ENCODE measurements at regions not wholly inside any gene's neighbourhood (a gene's known extent, or its start where the extent isn't known, plus 50 kb on each side); places are given as distances from the start of the nearest gene placed in this dataset.

GRCh38 chr4:187227907-187228704 lies 504.4 kb upstream of the FAT1 start:
- DNase-seq, result no peak
- no peaks in the 10 kb centered on the region for H3K9me3 ChIP-seq
- no peak for TF ChIP-seq POLR2A (IDR thresholded peaks at IDR 0.05)
- TF ChIP-seq CTCF (IDR thresholded peaks at IDR 0.05), result no peak
- TF ChIP-seq EP300 (IDR thresholded peaks at IDR 0.05; ENCODE audit: low read depth), result no peak
- TF ChIP-seq POLR2AphosphoS5 (IDR thresholded peaks at IDR 0.05), result no peak
- no peaks in the 10 kb centered on the region for H3K4me1 ChIP-seq
- no peak overlapping the region for H3K4me3 ChIP-seq
- no peak overlapping the region for H3K27ac ChIP-seq
- intact Hi-C loops (cut with DNase I; ENCODE audit: low total_unique reads) (no loop called here), in situ Hi-C loops (cut with MboI; ENCODE audit: low pct_ligation_motif_present in 1 of 4, low pct_unique_long_range_greater_than_20kb in 1 of 4, low sequenced_read_pairs in 3 of 4) (no loop called here)
- WGBS, 2 donors (ENCODE audit: low coverage in 1 of 2), result 65% methylated on average over 5 to 6 of the region's 6 CpGs
- no peaks in the 10 kb centered on the region for H3K36me3 ChIP-seq
- no peaks in the 10 kb centered on the region for H3K27me3 ChIP-seq

- WGBS, 2 donors (ENCODE audit: low coverage in 1 of 2), result 67 to 79% methylated on average over 3 of the region's 3 CpGs
- DNase-seq, result no peak
- TF ChIP-seq POLR2AphosphoS5 (IDR thresholded peaks at IDR 0.05) (no peak), EP300 (IDR thresholded peaks at IDR 0.05; ENCODE audit: low read depth) (no peak), POLR2A (IDR thresholded peaks at IDR 0.05) (no peak), CTCF (IDR thresholded peaks at IDR 0.05) (no peak)
- in situ Hi-C loops (cut with MboI; ENCODE audit: low pct_ligation_motif_present in 1 of 4, low pct_unique_long_range_greater_than_20kb in 1 of 4, low sequenced_read_pairs in 3 of 4) (no loop called here), intact Hi-C loops (cut with DNase I; ENCODE audit: low total_unique reads) (no loop called here)
- no peaks in the 10 kb centered on the region for H3K36me3 ChIP-seq
- H3K4me3 ChIP-seq, result no peak overlapping the region
- H3K27ac ChIP-seq, result no peak overlapping the region
- H3K27me3 ChIP-seq, result no peaks in the 10 kb centered on the region
- no peaks in the 10 kb centered on the region for H3K4me1 ChIP-seq
- H3K9me3 ChIP-seq, result no peaks in the 10 kb centered on the region
These were observed 508.5 kb upstream of the FAT1 start for GRCh38 chr4:187232196-187232595.

DNA sequence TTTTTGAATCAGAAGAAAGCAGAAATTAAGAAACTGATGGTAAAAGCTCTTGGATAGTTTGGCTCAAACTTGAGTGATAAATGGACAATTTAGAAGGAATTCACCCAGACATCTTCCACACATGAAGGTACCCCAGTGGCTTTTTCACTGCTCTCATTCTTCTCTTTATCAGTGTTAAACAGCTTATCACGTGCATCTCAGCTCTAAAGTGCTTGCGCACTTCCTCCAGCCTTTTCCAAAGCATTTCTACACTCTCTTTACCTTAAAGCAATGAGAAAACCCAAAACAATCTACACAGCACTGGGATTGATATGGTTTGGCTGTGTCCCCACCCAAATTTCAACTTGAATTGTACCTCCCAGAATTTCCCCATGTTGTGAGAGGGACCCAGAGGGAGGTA lies 509.1 kb upstream of the FAT1 start:
- Histone ChIP-seq H3K27me3 (no peaks in the 10 kb centered on the region), H3K9me3 (no peaks in the 10 kb centered on the region), H3K27ac (no peak overlapping the region), H3K4me1 (no peaks in the 10 kb centered on the region), H3K36me3 (no peaks in the 10 kb centered on the region), H3K4me3 (no peak overlapping the region)
- intact Hi-C loops (cut with DNase I; ENCODE audit: low total_unique reads), result no loop called here
- DNase-seq, result no peak
- TF ChIP-seq POLR2A (IDR thresholded peaks at IDR 0.05) (no peak), POLR2AphosphoS5 (IDR thresholded peaks at IDR 0.05) (no peak), EP300 (IDR thresholded peaks at IDR 0.05; ENCODE audit: low read depth) (no peak), CTCF (IDR thresholded peaks at IDR 0.05) (no peak)
- 71 to 82% methylated on average over 2 of the region's 2 CpGs for WGBS, 2 donors (ENCODE audit: low coverage in 1 of 2)
- in situ Hi-C loops (cut with MboI; ENCODE audit: low pct_ligation_motif_present in 1 of 4, low pct_unique_long_range_greater_than_20kb in 1 of 4, low sequenced_read_pairs in 3 of 4), result no loop called here

DNA sequence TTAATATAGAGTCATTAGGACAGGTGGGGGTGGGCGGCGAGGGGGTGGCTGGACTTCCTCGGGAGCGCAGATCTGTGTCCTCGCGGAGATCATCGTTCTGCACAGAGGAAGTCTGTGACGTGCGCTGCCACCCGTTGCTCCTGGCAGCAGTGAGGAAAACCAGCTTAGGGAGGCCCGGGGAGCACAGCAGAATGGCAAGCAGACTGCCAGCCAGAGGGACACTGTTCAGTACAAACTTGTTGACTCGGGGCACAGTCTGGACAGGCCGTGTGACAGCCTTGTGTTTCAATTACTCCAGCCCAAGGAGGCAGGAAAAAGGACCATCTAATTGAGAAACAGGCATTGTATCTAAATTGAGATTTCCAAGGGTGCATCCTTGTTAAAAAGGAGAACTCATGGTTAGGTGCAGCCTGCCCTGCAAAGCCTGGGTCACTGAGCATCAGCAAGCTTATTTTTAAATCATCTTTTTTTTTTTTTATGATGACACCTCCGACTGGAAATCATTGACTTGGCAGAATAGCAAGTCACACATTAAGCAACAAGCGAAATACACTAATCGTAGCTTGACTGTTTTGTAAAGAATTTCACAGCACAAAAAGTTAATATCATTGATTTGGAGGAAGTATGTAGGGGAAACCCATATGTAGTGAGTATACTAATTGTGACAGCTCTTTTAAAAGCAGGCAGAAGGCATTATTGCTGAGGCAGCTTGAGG lies 512.0 kb upstream of the FAT1 start:
- Histone ChIP-seq H3K36me3 (no peaks in the 10 kb centered on the region), H3K4me1 (no peaks in the 10 kb centered on the region), H3K27me3 (no peaks in the 10 kb centered on the region), H3K9me3 (no peaks in the 10 kb centered on the region), H3K27ac (no peak overlapping the region), H3K4me3 (no peak overlapping the region)
- intact Hi-C loops (cut with DNase I; ENCODE audit: low total_unique reads) (no loop called here), in situ Hi-C loops (cut with MboI; ENCODE audit: low pct_ligation_motif_present in 1 of 4, low pct_unique_long_range_greater_than_20kb in 1 of 4, low sequenced_read_pairs in 3 of 4) (no loop called here)
- WGBS, 2 donors (ENCODE audit: low coverage in 1 of 2), result 74 to 83% methylated on average over 11 to 16 of the region's 16 CpGs
- no peak for DNase-seq
- TF ChIP-seq POLR2A (IDR thresholded peaks at IDR 0.05), result no peak
- no peak for TF ChIP-seq POLR2AphosphoS5 (IDR thresholded peaks at IDR 0.05)
- TF ChIP-seq CTCF (IDR thresholded peaks at IDR 0.05), result no peak
- TF ChIP-seq EP300 (IDR thresholded peaks at IDR 0.05; ENCODE audit: low read depth), result no peak

Data from transverse colon (tissue), 4 donors.